ENCODE measurements at regions not wholly inside any gene's neighbourhood (a gene's known extent, or its start where the extent isn't known, plus 50 kb on each side); places are given as distances from the start of the nearest gene placed in this dataset.

- TF ChIP-seq CTCF (IDR thresholded peaks at IDR 0.05; ENCODE audit: low read depth, low read length, poor library complexity, severe bottlenecking) (no peak), EZH2phosphoT487 (IDR thresholded peaks at IDR 0.05; ENCODE audit: borderline replicate concordance, low read length) (no peak)
These were observed 382.3 kb downstream of the PRDM2 start for GRCh38 chr1:14082331-14082730.

Data from DOHH2 (cell line).